H1 (cell line): ENCODE measurements at regions not wholly inside any gene's neighbourhood (a gene's known extent, or its start where the extent isn't known, plus 50 kb on each side); places are given as distances from the start of the nearest gene placed in this dataset.

ENCODE experiments used
- CTCF ChIA-PET: fragments of 300-600 bp; sonication (Branson Sonifier 250); formaldehyde crosslinking; loops from one replicate; lab custom pipeline; 2021; ENCODE audit not compliant: partially characterized antibody; lab: Charles Lee
- POLR2A ChIA-PET: fragments of 300-600 bp; sonication (Branson Sonifier 250); formaldehyde crosslinking; loops from one replicate; lab custom pipeline; 2021; ENCODE audit warnings: inconsistent platforms; ENCODE audit not compliant: partially characterized antibody; lab: Charles Lee
- DNase-seq, 2 experiments: peaks; one replicate each; pipeline versions ENCODE4 v3.0.0 to v3.0.0-alpha.2; 2010 to 2022; ENCODE audit warnings: low spot score in 2 of 2, low read depth in 1 of 2, mixed read lengths in 1 of 2
- FAIRE-seq: peaks from 2 replicates; lab custom pipeline; 2011; peaks lifted over from hg19 to GRCh38; lab: Jason Lieb, UNC
- H2AFZ ChIP-seq: 2 replicates; pipeline ENCODE4 v1.8.1; 2012; ENCODE audit warnings: low read length, inconsistent platforms
- H2AK5ac ChIP-seq: 2 replicates; pipeline ENCODE4 v1.6.1; 2013; ENCODE audit warnings: low read depth, low read length
- H2BK120ac ChIP-seq: replicated peaks from 2 replicates; pipeline ENCODE3; 2013; ENCODE audit warnings: low read depth, low read length, inconsistent platforms
- H2BK12ac ChIP-seq: 2 replicates; pipeline ENCODE4 v1.6.1; 2013; ENCODE audit warnings: low read depth, low read length
- H2BK15ac ChIP-seq: 2 replicates; pipeline ENCODE4 v1.6.1; 2013; ENCODE audit warnings: low read length
- H2BK20ac ChIP-seq: 2 replicates; pipeline ENCODE4 v1.6.1; 2013; ENCODE audit warnings: low read length
- H2BK5ac ChIP-seq: 2 replicates; pipeline ENCODE4 v1.6.1; 2013; ENCODE audit warnings: low read depth, low read length
- H3K14ac ChIP-seq: 2 replicates; pipeline ENCODE4 v1.6.1; 2013; ENCODE audit warnings: inconsistent platforms; ENCODE audit not compliant: insufficient read length
- H3K18ac ChIP-seq: 2 replicates; pipeline ENCODE4 v1.6.1; 2013; ENCODE audit warnings: low read length; ENCODE audit errors: extremely low read depth
- H3K23ac ChIP-seq: 2 replicates; pipeline ENCODE4 v1.6.1; 2013; ENCODE audit warnings: inconsistent platforms; ENCODE audit not compliant: insufficient read length
- H3K23me2 ChIP-seq: 2 replicates; pipeline ENCODE4 v1.6.1; 2013; ENCODE audit warnings: low read depth, low read length
- H3K27ac ChIP-seq: 2 replicates; pipeline ENCODE4 v1.6.1; 2011; ENCODE audit warnings: low read depth, low read length, inconsistent platforms
- H3K27me3 ChIP-seq, 4 experiments: replicated peaks in 1 of 4; 1 replicate in 1 of 4; 2 replicates in 3 of 4; pipeline versions ENCODE4 v1.6.1 to v1.8.1; 2011 to 2013; ENCODE audit warnings: low read length in 3 of 4, mild to moderate bottlenecking in 3 of 4, inconsistent platforms in 2 of 4, mixed read lengths in 2 of 4, moderate library complexity in 1 of 4; ENCODE audit not compliant: control insufficient read depth in 3 of 4, insufficient read depth in 3 of 4; ENCODE audit errors: extremely low read depth in 1 of 4
- H3K36me3 ChIP-seq, 4 experiments: 2 replicates each; pipeline versions ENCODE4 v1.6.1 to v1.8.1; 2011 to 2013; ENCODE audit warnings: mild to moderate bottlenecking in 4 of 4, low read length in 3 of 4, moderate library complexity in 2 of 4, control low read depth in 1 of 4, inconsistent platforms in 1 of 4; ENCODE audit not compliant: insufficient read depth in 4 of 4, control insufficient read depth in 2 of 4
- H3K4ac ChIP-seq: replicated peaks from 2 replicates; pipeline ENCODE3; 2013; ENCODE audit warnings: low read length, low read depth, mixed read lengths, inconsistent platforms; ENCODE audit not compliant: insufficient read length
- H3K4me1 ChIP-seq, 4 experiments: replicated peaks in 1 of 4; 1 replicate in 1 of 4; 2 replicates in 3 of 4; pipeline versions ENCODE4 v1.6.1 to v1.8.1; 2011 to 2013; ENCODE audit warnings: low read length in 3 of 4, inconsistent platforms in 2 of 4, mixed read lengths in 1 of 4; ENCODE audit not compliant: insufficient read depth in 4 of 4, control insufficient read depth in 3 of 4
- H3K4me2 ChIP-seq, 2 experiments: 2 replicates each; pipeline versions ENCODE4 v1.6.1 to v1.8.1; 2011 to 2013; ENCODE audit warnings: low read depth in 2 of 2, low read length in 2 of 2, control low read depth in 1 of 2, inconsistent platforms in 1 of 2, mild to moderate bottlenecking in 1 of 2; ENCODE audit not compliant: insufficient read depth in 1 of 2
- H3K4me3 ChIP-seq, 4 experiments: fragments of 200-600, 300-600 bp in 1 of 4; sonication (generic), shearing (Covaris generic), sonication (Bioruptor Twin) in 1 of 4; 2 replicates each; pipeline versions ENCODE4 v1.5.1 to v1.8.1; 2011 to 2016; ENCODE audit warnings: low read length in 4 of 4, low read depth in 3 of 4, control low read depth in 2 of 4, inconsistent platforms in 2 of 4, mild to moderate bottlenecking in 2 of 4, mixed read lengths in 1 of 4, moderate library complexity in 1 of 4; ENCODE audit not compliant: insufficient read depth in 2 of 4; ENCODE audit errors: extremely low read depth in 1 of 4
- H3K56ac ChIP-seq: replicated peaks from 2 replicates; pipeline ENCODE3; 2013; ENCODE audit warnings: low read depth, mild to moderate bottlenecking, mixed read lengths, low read length, inconsistent platforms; ENCODE audit not compliant: insufficient read length
- H3K79me1 ChIP-seq: 2 replicates; pipeline ENCODE4 v1.6.1; 2013; ENCODE audit warnings: low read depth, low read length, control low read depth
- H3K79me2 ChIP-seq, 2 experiments: 2 replicates each; pipeline versions ENCODE4 v1.6.1 to v1.8.1; 2012 to 2013; ENCODE audit warnings: low read length in 2 of 2, mild to moderate bottlenecking in 2 of 2, inconsistent platforms in 1 of 2; ENCODE audit not compliant: insufficient read depth in 2 of 2, control insufficient read depth in 1 of 2
- H3K9ac ChIP-seq, 4 experiments: replicated peaks in 1 of 4; 1 replicate in 1 of 4; 2 replicates in 3 of 4; pipeline versions ENCODE4 v1.6.1 to v1.8.1; 2011 to 2013; ENCODE audit warnings: low read depth in 3 of 4, low read length in 3 of 4, control low read depth in 2 of 4, mild to moderate bottlenecking in 2 of 4, moderate library complexity in 2 of 4, inconsistent platforms in 1 of 4; ENCODE audit errors: extremely low read depth in 1 of 4
- H3K9me3 ChIP-seq, 2 experiments: 2 replicates each; pipeline versions ENCODE4 v1.6.1 to v1.8.1; 2012 to 2013; ENCODE audit warnings: mild to moderate bottlenecking in 2 of 2, moderate library complexity in 2 of 2, control low read depth in 1 of 2, inconsistent platforms in 1 of 2, low read depth in 1 of 2, low read length in 1 of 2, mixed read lengths in 1 of 2; ENCODE audit not compliant: insufficient read depth in 2 of 2
- H4K20me1 ChIP-seq, 2 experiments: replicated peaks in 1 of 2; 2 replicates each; pipeline versions ENCODE3 to v1.8.1; 2011 to 2013; ENCODE audit warnings: inconsistent platforms in 2 of 2, low read length in 2 of 2, mild to moderate bottlenecking in 1 of 2; ENCODE audit not compliant: insufficient read depth in 2 of 2, control insufficient read depth in 1 of 2
- H4K5ac ChIP-seq: 2 replicates; pipeline ENCODE4 v1.6.1; 2013; ENCODE audit warnings: low read length, low read depth, mixed read lengths, inconsistent platforms; ENCODE audit not compliant: insufficient read length
- H4K8ac ChIP-seq: 2 replicates; pipeline ENCODE4 v1.8.0; 2013; ENCODE audit warnings: mild to moderate bottlenecking, moderate library complexity, low read length, inconsistent platforms; ENCODE audit not compliant: insufficient read depth; ENCODE audit errors: extremely low read depth
- H4K91ac ChIP-seq: replicated peaks from 2 replicates; pipeline ENCODE3; 2013; ENCODE audit warnings: low read length, mixed read lengths, inconsistent platforms; ENCODE audit not compliant: insufficient read length
- CEBPB ChIP-seq: IDR thresholded peaks from 2 replicates; pipeline ENCODE4 v1.6.1; 2012; ENCODE audit warnings: low read depth, low read length
- CHD1 ChIP-seq: IDR thresholded peaks from 2 replicates; pipeline ENCODE4 v1.6.1; 2012; ENCODE audit warnings: low read depth, low read length, improper control_type of control experiment
- EGR1 ChIP-seq: IDR thresholded peaks from 2 replicates; pipeline ENCODE4 v1.6.1; 2011; ENCODE audit warnings: low read depth, low read length, borderline replicate concordance
- RFX5 ChIP-seq: IDR thresholded peaks from 2 replicates; pipeline ENCODE4 v1.6.1; 2011; ENCODE audit warnings: low read depth, low read length, improper control_type of control experiment, borderline replicate concordance
- SIN3A ChIP-seq, 2 experiments: IDR thresholded peaks in 1 of 2; conservative IDR thresholded peaks in 1 of 2; 2 replicates each; pipeline ENCODE4 v1.6.1; 2011 to 2012; ENCODE audit warnings: low read length in 2 of 2, improper control_type of control experiment in 1 of 2, low read depth in 1 of 2, mild to moderate bottlenecking in 1 of 2

GRCh38 chr11:109590782-109591181, 168.8 kb downstream of the C11orf87 start:
- no peak for DNase-seq

More at GRCh38 chr11:109590782-109591181, 168.8 kb downstream of the C11orf87 start:
- H2BK20ac ChIP-seq = no peak overlapping the region
- H3K23me2 ChIP-seq = no peaks in the 10 kb centered on the region; the same call in 1 of the 2 replicates
- POLR2A ChIA-PET = no interaction called here
- no peak overlapping the region for H2BK15ac ChIP-seq
- no peaks in the 10 kb centered on the region for H3K79me2 ChIP-seq
- no peak overlapping the region for H3K27ac ChIP-seq
- no peak overlapping the region for H4K8ac ChIP-seq
- no peak overlapping the region for H2AFZ ChIP-seq
- no peak overlapping the region for H3K14ac ChIP-seq
- H3K4ac ChIP-seq = no peak overlapping the region
- H3K79me1 ChIP-seq = no peaks in the 10 kb centered on the region
- no peak overlapping the region for H3K4me3 ChIP-seq
- H4K5ac ChIP-seq = no peak overlapping the region
- no peak for FAIRE-seq
- no peak overlapping the region for H3K4me2 ChIP-seq
- H3K36me3 ChIP-seq = no peaks in the 10 kb centered on the region
- H2BK12ac ChIP-seq = no peak overlapping the region
- no peak for TF ChIP-seq EGR1
- TF ChIP-seq CHD1 = no peak
- no peak for TF ChIP-seq SIN3A (conservative IDR thresholded peaks at IDR 0.05 in 1 of 2, IDR thresholded peaks at IDR 0.05 in 1 of 2; ENCODE audit: low read depth in 1 of 2, low read length in 2 of 2)
- no peak for TF ChIP-seq RFX5
- TF ChIP-seq CEBPB = no peak
- no peaks in the 10 kb centered on the region for H3K27me3 ChIP-seq
- no peak overlapping the region for H2BK5ac ChIP-seq
- H3K9me3 ChIP-seq = no peaks in the 10 kb centered on the region
- no peak overlapping the region for H3K23ac ChIP-seq
- no peak overlapping the region for H3K56ac ChIP-seq
- CTCF ChIA-PET = no interaction called here
- H3K4me1 ChIP-seq = no peaks in the 10 kb centered on the region
- H4K20me1 ChIP-seq = no peaks in the 10 kb centered on the region
- no peak overlapping the region for H2AK5ac ChIP-seq
- H3K18ac ChIP-seq = no peak overlapping the region
- H4K91ac ChIP-seq = no peak overlapping the region
- no peak overlapping the region for H2BK120ac ChIP-seq
- H3K9ac ChIP-seq = no peak overlapping the region
